ENCODE measurements at regions not wholly inside any gene's neighbourhood (a gene's known extent, or its start where the extent isn't known, plus 50 kb on each side); places are given as distances from the start of the nearest gene placed in this dataset.
"Not testable (repeated sequence)": the region's sequence is repeated elsewhere in the genome, so short reads cannot be mapped to it uniquely, and the experiment has no call there.

DNA sequence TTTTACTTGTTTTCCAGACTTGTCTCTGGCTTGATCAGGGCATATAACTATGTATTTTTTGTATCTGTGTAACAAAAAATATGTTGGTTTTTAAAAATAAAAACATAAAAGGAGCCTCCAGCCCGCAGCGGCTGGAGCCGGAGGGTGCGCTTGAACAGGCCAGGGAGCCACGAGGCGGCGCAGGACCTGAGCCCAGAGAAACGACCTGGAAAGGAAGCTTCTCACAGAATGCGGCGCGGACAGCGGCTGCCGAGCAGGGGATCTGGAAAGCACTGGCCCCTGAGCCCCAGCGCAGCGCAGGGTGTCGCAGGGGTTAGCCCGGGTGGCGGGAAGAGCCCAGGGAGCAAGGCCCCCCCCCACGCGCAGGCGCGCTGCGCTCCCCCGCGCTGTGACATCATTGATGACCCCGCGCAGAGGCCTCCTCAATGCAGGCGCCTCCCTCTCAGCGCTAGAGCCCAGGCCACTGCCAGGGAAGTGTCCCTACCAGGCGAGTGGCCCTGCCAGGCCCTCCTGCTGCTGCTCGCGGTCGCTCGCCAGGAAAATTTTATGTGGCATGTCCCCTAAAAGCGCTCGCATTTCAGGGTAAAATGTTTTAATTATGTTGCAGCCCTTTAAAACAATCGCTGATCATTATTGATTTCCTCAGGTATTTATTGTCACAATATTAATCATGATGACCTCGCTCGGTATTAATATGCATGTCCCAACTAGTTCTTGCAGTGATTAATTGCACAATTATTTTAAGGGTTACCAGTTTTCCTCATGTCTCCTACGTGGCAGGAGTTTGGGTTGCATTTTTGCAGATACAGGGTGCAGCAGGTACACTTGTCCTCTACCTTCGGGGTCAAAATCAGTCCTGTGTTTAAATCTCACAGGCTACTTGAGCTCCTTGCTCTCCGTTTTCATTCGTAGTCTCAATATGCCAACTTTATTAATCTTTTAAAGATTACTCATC lies 134.2 kb downstream of the USP22 start:
- Histone ChIP-seq H3K27ac (peak overlapping the region in 4 of 5 donors; percentile 67 to 97 (median 90)), H3K4me1 (replicated peaks in 1 of 2) (peaks cover 7 to 12% of the 10 kb centered on the region in 2 donors), H3K4me3 (peak overlapping the region in 2 of 4 donors; percentile 13 to 60), H3K27me3 (no peaks in the 10 kb centered on the region), H3K9me3 (replicated peaks in 1 of 3) (no peaks in the 10 kb centered on the region), H3K36me3 (replicated peaks in 1 of 2) (no peaks in the 10 kb centered on the region)
- peak; percentile 93 to 96 (median 94) for DNase-seq
- TF ChIP-seq POLR2A (IDR thresholded peaks at IDR 0.05), result peak; percentile 63 to 85
- TF ChIP-seq, protein P1, sequence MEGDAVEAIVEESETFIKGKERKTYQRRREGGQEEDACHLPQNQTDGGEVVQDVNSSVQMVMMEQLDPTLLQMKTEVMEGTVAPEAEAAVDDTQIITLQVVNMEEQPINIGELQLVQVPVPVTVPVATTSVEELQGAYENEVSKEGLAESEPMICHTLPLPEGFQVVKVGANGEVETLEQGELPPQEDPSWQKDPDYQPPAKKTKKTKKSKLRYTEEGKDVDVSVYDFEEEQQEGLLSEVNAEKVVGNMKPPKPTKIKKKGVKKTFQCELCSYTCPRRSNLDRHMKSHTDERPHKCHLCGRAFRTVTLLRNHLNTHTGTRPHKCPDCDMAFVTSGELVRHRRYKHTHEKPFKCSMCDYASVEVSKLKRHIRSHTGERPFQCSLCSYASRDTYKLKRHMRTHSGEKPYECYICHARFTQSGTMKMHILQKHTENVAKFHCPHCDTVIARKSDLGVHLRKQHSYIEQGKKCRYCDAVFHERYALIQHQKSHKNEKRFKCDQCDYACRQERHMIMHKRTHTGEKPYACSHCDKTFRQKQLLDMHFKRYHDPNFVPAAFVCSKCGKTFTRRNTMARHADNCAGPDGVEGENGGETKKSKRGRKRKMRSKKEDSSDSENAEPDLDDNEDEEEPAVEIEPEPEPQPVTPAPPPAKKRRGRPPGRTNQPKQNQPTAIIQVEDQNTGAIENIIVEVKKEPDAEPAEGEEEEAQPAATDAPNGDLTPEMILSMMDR (IDR thresholded peaks at IDR 0.05), result peak; percentile 38 to 69 (median 60)
- intact Hi-C loops (cut with DNase I), result loop anchor here in 1 of 2 donors (5.0 kb wide), 1 partner anchor 89 kb away; no protein-coding TSS in a partner anchor
- 8 to 18% (median 9%) methylated on average over 22 to 43 of the region's 43 CpGs for WGBS, 4 donors

DNA sequence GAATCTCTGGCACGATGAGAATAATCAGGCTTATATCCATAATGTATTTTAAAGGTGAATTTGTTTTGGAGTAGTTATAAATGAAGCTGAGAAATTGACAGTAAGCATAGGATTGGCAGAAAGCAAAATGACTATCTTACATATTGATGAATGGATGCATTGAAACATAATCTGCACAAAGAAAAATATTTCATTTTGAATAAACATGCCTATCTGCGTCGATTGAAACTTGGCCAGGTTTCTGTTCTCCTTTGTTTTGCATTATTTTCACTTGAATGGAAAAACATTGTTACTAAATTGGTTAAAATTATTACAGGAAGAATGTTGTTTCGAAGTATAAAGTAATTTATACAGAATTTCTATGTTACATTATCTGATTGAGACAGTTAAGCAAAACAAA lies 128.2 kb downstream of the USP22 start:
- DNase-seq, result no peak
- WGBS, 4 donors, result 47 to 65% (median 57%) methylated on average over 4 of the region's 4 CpGs
- Histone ChIP-seq H3K9me3 (replicated peaks in 1 of 3) (no peaks in the 10 kb centered on the region), H3K36me3 (replicated peaks in 1 of 2) (no peaks in the 10 kb centered on the region), H3K4me3 (no peak overlapping the region), H3K4me1 (replicated peaks in 1 of 2) (no peaks in the 10 kb centered on the region), H3K27ac (no peak overlapping the region), H3K27me3 (no peaks in the 10 kb centered on the region)
- intact Hi-C loops (cut with DNase I), result no loop called here
- TF ChIP-seq, protein P1 (IDR thresholded peaks at IDR 0.05), result no peak
- no peak for TF ChIP-seq POLR2A (IDR thresholded peaks at IDR 0.05)

GRCh38 chr17:20916383-20916782 lies 126.4 kb downstream of the USP22 start:
- H3K36me3 ChIP-seq (replicated peaks in 1 of 2), result no peaks in the 10 kb centered on the region
- no peak for DNase-seq
- TF ChIP-seq, protein P1 (IDR thresholded peaks at IDR 0.05), result no peak
- TF ChIP-seq POLR2A (IDR thresholded peaks at IDR 0.05), result no peak
- H3K27ac ChIP-seq, result no peak overlapping the region
- no peaks in the 10 kb centered on the region for H3K27me3 ChIP-seq
- no peaks in the 10 kb centered on the region for H3K4me1 ChIP-seq (replicated peaks in 1 of 2)
- H3K4me3 ChIP-seq, result peak overlapping the region in 1 of 4 donors; percentile 41
- 60 to 72% (median 68%) methylated on average over 4 of the region's 4 CpGs for WGBS, 4 donors
- no peaks in the 10 kb centered on the region for H3K9me3 ChIP-seq (replicated peaks in 1 of 3)
- intact Hi-C loops (cut with DNase I), result no loop called here

DNA sequence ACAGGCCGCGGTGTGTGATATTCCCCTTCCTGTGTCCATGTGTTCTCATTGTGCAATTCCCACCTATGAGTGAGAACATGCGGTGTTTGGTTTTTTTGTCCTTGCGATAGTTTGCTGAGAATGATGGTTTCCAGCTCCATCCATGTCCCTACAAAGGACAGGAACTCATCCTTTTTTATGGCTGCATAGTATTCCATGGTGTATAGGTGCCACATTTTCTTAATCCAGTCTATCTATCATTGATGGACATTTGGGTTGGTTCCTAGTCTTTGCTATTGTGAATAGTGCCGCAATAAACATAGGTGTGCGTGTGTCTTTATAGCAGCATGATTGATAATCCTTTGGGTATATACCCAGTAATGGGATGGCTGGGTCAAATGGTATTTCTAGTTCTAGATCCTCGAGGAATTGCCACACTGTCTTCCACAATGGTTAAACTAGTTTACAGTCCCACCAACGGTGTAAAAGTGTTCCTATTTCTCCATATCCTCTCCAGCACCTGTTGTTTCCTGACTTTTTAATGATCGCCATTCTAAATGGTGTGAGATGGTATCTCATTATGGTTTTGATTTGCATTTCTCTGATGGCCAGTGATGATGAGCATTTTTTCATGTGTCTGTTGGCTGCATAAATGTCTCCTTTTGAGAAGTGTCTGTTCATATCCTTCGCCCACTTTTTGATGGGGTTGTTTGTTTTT lies 125.1 kb downstream of the USP22 start:
- not testable (repeated sequence) for H3K27me3 ChIP-seq

More for the DNA sequence above, 125.1 kb downstream of the USP22 start:
- intact Hi-C loops (cut with DNase I); H3K4me1 ChIP-seq (replicated peaks in 1 of 2); H3K27ac ChIP-seq; H3K9me3 ChIP-seq (replicated peaks in 1 of 3); H3K4me3 ChIP-seq; DNase-seq; H3K36me3 ChIP-seq (replicated peaks in 1 of 2): not testable (repeated sequence)
- 90 to 95% (median 94%) methylated on average over 9 to 10 of the region's 10 CpGs for WGBS, 4 donors

Measured in adrenal gland (tissue), 9 donors.